PC-3 (cell line): ENCODE measurements at regions not wholly inside any gene's neighbourhood (a gene's known extent, or its start where the extent isn't known, plus 50 kb on each side); places are given as distances from the start of the nearest gene placed in this dataset.

Source experiments
- ATAC-seq: fragments of 200-7000 bp; cut with Tn5 transposase; 2 replicates; pipeline ENCODE4 v1.9.1; 2020; ENCODE audit warnings: mild to moderate bottlenecking, moderate library complexity
- BruUV-seq: library from RNA; stranded (reverse); fragments of 400-500 nt; replicated peaks from 2 replicates; lab custom pipeline; 2021; lab: Mats Ljungman, UMichigan
- CTCF ChIA-PET: fragments of 300-600 bp; sonication (Branson Sonifier 250); formaldehyde crosslinking; loops from one replicate; lab custom pipeline; 2022; ENCODE audit warnings: antibody characterized with exemption; lab: Charles Lee
- POLR2A ChIA-PET: fragments of 300-600 bp; sonication (Branson Sonifier 250); formaldehyde crosslinking; loops from one replicate; lab custom pipeline; 2022; ENCODE audit warnings: antibody characterized with exemption; ENCODE audit not compliant: unreplicated experiment; lab: Charles Lee
- DNase-seq: peaks from one replicate; pipeline ENCODE4 v3.0.0-alpha.2; 2015
- H2AFZ ChIP-seq: fragments of 300-600 bp; sonication (generic); 2 replicates; pipeline ENCODE4 v1.6.0; 2016; ENCODE audit warnings: antibody characterized with exemption, low read length
- H3F3A ChIP-seq: fragments of 300-600 bp; sonication (generic); one replicate; pipeline ENCODE4 v1.6.0; 2017; ENCODE audit warnings: antibody characterized with exemption, low read length, control low read depth, mild to moderate bottlenecking; ENCODE audit not compliant: unreplicated experiment
- H3K27ac ChIP-seq: fragments of 300-600 bp; sonication (generic); 2 replicates; pipeline ENCODE4 v1.5.1; 2016; ENCODE audit warnings: mild to moderate bottlenecking, low read length
- H3K27me3 ChIP-seq: fragments of 300-600 bp; sonication (generic); 2 replicates; pipeline ENCODE4 v1.6.1; 2016; ENCODE audit warnings: low read length, mixed read lengths
- H3K36me3 ChIP-seq: fragments of 300-600 bp; sonication (generic); 2 replicates; pipeline ENCODE4 v1.6.1; 2016; ENCODE audit warnings: low read depth, mixed run types, low read length, mixed read lengths
- H3K4me1 ChIP-seq: fragments of 300-600 bp; sonication (generic); 2 replicates; pipeline ENCODE4 v1.5.1; 2016; ENCODE audit warnings: low read length; ENCODE audit not compliant: insufficient read depth
- H3K4me2 ChIP-seq: fragments of 300-600 bp; sonication (generic); 2 replicates; pipeline ENCODE4 v1.6.0; 2016; ENCODE audit warnings: low read length
- H3K4me3 ChIP-seq: fragments of 300-600 bp; sonication (generic); 2 replicates; pipeline ENCODE4 v1.5.1; 2016; ENCODE audit warnings: mild to moderate bottlenecking, low read length, mixed read lengths
- H3K79me2 ChIP-seq: fragments of 300-600 bp; sonication (generic); 2 replicates; pipeline ENCODE4 v1.6.1; 2017; ENCODE audit warnings: low read length, mixed read lengths
- H3K9ac ChIP-seq: fragments of 300-600 bp; sonication (generic); 2 replicates; pipeline ENCODE4 v1.6.0; 2016; ENCODE audit warnings: mild to moderate bottlenecking, low read length
- H3K9me2 ChIP-seq: fragments of 300-600 bp; sonication (generic); replicated peaks from 2 replicates; pipeline ENCODE4 v1.6.1; 2016; ENCODE audit warnings: mixed run types, low read length, mixed read lengths
- H3K9me3 ChIP-seq: fragments of 300-600 bp; sonication (generic); 2 replicates; pipeline ENCODE4 v1.6.1; 2016; ENCODE audit warnings: low read length, mixed read lengths
- H4K20me1 ChIP-seq: fragments of 300-600 bp; sonication (generic); 2 replicates; pipeline ENCODE4 v1.6.1; 2016; ENCODE audit warnings: low read length, mixed read lengths
- EZH2 ChIP-seq: fragments of 300-600 bp; sonication (generic); IDR thresholded peaks from one replicate; pipeline ENCODE4 v1.6.1; 2017; ENCODE audit warnings: antibody characterized with exemption, mild to moderate bottlenecking, low read length; ENCODE audit not compliant: unreplicated experiment
- EZH2phosphoT487 ChIP-seq: fragments of 300-600 bp; sonication (generic); IDR thresholded peaks from 2 replicates; pipeline ENCODE4 v1.6.1; 2018; ENCODE audit warnings: mild to moderate bottlenecking, antibody characterized with exemption, low read length, borderline replicate concordance
- intact Hi-C: fragments of 100-400 bp; cut with micrococcal nuclease; formaldehyde crosslinking; loops from 2 replicates; pipeline ENCODE4 v1.9.0; 2023
- TF ChIP-seq, protein P1 (sequence below): fragments of 300-600 bp; sonication (generic); conservative IDR thresholded peaks from 2 replicates; pipeline ENCODE4 v1.5.1; 2017; ENCODE audit warnings: antibody characterized with exemption, low read depth, mild to moderate bottlenecking, low read length

DNA sequence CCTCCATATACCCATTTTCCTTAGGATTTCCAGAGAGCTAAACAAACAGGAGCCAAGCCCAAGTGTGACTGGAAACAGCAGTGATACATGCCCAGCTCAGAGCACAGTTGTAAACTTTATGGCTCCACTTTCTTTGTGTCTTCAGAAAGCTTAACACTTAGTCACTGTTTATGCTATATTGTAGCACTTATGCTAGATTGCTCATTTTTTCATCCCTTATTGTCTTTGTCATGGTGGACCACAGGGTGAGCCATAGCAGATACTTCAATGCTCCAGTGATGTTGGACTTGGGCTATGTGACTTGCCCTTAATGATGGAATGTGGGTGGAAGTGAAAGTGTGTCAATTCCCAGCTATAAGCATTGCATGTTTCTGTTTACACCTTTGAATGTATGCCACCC lies 401.6 kb downstream of the METTL4 start:
- TF ChIP-seq, protein P1, sequence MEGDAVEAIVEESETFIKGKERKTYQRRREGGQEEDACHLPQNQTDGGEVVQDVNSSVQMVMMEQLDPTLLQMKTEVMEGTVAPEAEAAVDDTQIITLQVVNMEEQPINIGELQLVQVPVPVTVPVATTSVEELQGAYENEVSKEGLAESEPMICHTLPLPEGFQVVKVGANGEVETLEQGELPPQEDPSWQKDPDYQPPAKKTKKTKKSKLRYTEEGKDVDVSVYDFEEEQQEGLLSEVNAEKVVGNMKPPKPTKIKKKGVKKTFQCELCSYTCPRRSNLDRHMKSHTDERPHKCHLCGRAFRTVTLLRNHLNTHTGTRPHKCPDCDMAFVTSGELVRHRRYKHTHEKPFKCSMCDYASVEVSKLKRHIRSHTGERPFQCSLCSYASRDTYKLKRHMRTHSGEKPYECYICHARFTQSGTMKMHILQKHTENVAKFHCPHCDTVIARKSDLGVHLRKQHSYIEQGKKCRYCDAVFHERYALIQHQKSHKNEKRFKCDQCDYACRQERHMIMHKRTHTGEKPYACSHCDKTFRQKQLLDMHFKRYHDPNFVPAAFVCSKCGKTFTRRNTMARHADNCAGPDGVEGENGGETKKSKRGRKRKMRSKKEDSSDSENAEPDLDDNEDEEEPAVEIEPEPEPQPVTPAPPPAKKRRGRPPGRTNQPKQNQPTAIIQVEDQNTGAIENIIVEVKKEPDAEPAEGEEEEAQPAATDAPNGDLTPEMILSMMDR = no peak
- TF ChIP-seq EZH2 (no peak), EZH2phosphoT487 (no peak)

GRCh38 chr18:2171840-2172625 lies 399.3 kb downstream of the METTL4 start:
- Histone ChIP-seq H3K27me3 (no peaks in the 10 kb centered on the region), H3K9me3 (no peaks in the 10 kb centered on the region), H3F3A (no peaks in the 10 kb centered on the region), H2AFZ (no peak overlapping the region), H3K4me3 (no peak overlapping the region), H3K79me2 (no peaks in the 10 kb centered on the region), H3K9me2 (no peaks in the 10 kb centered on the region), H4K20me1 (no peaks in the 10 kb centered on the region), H3K27ac (peak overlapping the region; percentile 55), H3K9ac (no peak overlapping the region; the same call in 1 of the 2 replicates), H3K4me1 (peaks cover 26% of the 10 kb centered on the region), H3K36me3 (no peaks in the 10 kb centered on the region), H3K4me2 (peak overlapping the region; percentile 9)
- DNase-seq = peak; percentile 63
- BruUV-seq = no TSS peak
- ChIA-PET POLR2A (interaction anchor here (0.6 kb wide), 1 partner anchor 54 kb away, joined by 4 read pairs; no protein-coding TSS in a partner anchor), CTCF (no interaction called here)
- intact Hi-C loops = no loop called here
- peak; percentile 76 for ATAC-seq
- TF ChIP-seq, protein P1 = no peak
- TF ChIP-seq EZH2phosphoT487 (no peak), EZH2 (no peak)

More for the DNA sequence above, 401.6 kb downstream of the METTL4 start:
- no peaks in the 10 kb centered on the region for H3K9me2 ChIP-seq
- H3K4me2 ChIP-seq = no peak overlapping the region
- BruUV-seq = no TSS peak
- no peaks in the 10 kb centered on the region for H3K79me2 ChIP-seq
- no peak overlapping the region for H3K9ac ChIP-seq
- intact Hi-C loops = no loop called here
- ATAC-seq = no peak
- no peak overlapping the region for H2AFZ ChIP-seq
- no peaks in the 10 kb centered on the region for H3K27me3 ChIP-seq
- no peak overlapping the region for H3K27ac ChIP-seq
- ChIA-PET POLR2A (no interaction called here), CTCF (no interaction called here)
- no peak overlapping the region for H3K4me3 ChIP-seq
- H3F3A ChIP-seq = no peaks in the 10 kb centered on the region
- no peaks in the 10 kb centered on the region for H4K20me1 ChIP-seq
- no peaks in the 10 kb centered on the region for H3K9me3 ChIP-seq
- no peaks in the 10 kb centered on the region for H3K36me3 ChIP-seq
- DNase-seq = peak; percentile 23
- H3K4me1 ChIP-seq = peaks cover 26% of the 10 kb centered on the region

DNA sequence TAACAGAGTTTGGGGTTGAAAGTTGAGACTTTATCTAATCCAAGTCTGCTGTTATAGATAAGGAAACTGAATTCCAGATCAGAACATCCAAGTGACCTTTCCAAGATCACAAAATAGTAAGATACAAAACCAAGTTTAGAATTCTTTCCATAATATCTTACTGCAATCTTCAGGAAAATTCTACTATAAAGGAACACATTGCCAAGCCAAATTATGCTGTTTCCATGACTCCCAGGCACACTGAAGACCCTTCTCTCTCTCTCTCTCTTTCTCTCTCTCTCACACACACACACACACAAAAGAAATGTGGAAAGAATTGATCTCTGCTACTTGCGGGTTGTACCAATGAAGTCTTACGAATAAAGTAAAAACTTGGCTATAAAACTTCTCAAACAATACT lies 398.4 kb downstream of the METTL4 start:
- no peaks in the 10 kb centered on the region for H3K79me2 ChIP-seq
- no peak overlapping the region for H3K4me3 ChIP-seq
- H3K9ac ChIP-seq = no peak overlapping the region
- BruUV-seq = no TSS peak
- no peaks in the 10 kb centered on the region for H3K9me2 ChIP-seq
- H2AFZ ChIP-seq = no peak overlapping the region
- no peak overlapping the region for H3K4me2 ChIP-seq
- POLR2A ChIA-PET = no interaction called here
- intact Hi-C loops = no loop called here
- no peaks in the 10 kb centered on the region for H3K9me3 ChIP-seq
- H3K27me3 ChIP-seq = no peaks in the 10 kb centered on the region
- H3K36me3 ChIP-seq = no peaks in the 10 kb centered on the region
- H3K4me1 ChIP-seq = peaks cover 26% of the 10 kb centered on the region
- H4K20me1 ChIP-seq = no peaks in the 10 kb centered on the region
- DNase-seq (no peak), ATAC-seq (no peak)
- CTCF ChIA-PET = no interaction called here
- TF ChIP-seq, protein P1 = no peak
- TF ChIP-seq EZH2phosphoT487 (no peak), EZH2 (no peak)
- no peaks in the 10 kb centered on the region for H3F3A ChIP-seq
- peak overlapping the region; percentile 42 for H3K27ac ChIP-seq
